ENCODE measurements at regions not wholly inside any gene's neighbourhood (a gene's known extent, or its start where the extent isn't known, plus 50 kb on each side); places are given as distances from the start of the nearest gene placed in this dataset.

DNA sequence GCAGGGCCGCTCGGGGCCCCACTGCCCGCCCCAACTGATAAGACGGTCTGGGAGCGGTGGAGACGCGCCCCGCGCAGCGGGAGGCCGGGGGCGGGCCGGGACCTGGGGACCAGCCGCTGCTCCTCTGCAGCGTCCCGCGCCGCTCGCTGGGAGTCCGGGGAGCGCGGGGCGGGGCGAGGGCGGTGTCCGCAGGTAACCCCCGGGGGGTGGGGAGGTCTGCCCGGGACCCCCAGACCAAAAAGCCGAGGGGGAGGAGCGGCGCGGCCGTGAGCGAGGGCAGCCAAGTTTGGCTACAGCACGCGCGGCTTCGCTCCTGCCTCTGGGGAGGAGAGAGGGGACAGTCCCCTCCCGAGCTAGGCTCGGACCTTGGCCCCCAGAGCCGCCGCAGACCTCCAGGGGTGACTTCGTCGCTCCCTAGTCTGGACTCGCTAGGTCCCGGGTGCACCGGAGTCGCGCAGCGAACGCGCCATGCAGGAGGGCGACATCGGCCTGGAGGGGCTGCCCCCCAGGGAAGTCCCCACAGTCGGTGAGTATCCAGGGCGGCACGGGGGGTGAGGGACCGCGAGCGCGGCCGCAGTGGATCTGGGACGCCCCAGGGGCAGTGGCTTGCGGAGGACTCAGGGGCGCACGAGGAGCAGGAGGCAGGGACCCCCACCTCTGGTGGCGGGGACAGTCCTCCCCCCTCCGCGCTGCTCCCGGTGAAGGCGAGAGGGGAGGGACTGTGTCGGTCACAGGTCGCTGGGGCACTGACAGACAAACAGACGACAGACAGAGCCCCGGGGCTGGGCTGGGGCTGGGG is 92.3 kb upstream of the ANO1 start:
- DNase-seq (ENCODE audit: low read depth in 4 of 4, low spot score in 2 of 4) = no peak

DNA sequence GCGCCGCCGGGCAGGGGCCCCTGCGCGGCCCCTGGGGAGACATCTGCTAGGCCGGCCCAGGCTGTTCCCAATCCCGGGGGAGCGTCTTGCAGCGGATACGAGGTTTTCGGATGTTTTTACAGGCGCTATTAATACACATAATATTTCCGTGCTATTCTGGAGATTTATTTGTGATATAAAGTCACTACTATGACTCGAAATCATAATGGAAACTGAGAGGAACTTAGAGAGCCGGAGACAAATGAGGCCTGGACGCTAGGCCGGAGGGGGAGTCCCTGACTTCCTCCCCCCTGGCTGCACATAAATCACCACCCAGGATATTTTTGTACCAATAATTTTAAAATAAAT is 91.7 kb upstream of the ANO1 start:
- DNase-seq (ENCODE audit: low read depth in 4 of 4, low spot score in 2 of 4) = no peak

DNA sequence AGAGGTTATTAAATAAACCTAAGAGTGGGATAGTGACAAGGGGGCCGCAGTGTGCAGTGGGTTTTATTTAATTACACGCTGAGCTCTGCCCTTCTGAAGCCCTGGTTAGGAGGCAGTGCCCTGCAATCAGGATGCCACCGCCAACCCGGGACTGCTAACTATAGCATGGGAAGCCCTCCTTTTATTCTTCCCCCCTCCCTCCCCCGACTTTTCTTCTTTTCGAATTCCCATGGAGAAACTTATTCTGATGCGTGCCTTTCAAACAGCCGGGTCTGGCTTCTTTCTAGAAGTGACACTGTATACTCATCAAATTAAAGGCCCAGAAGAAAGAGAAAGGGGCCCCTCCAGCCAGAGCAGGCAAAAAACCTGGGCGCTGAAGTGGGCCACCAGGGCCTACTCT is 91.3 kb upstream of the ANO1 start:
- no peak for DNase-seq (ENCODE audit: low read depth in 4 of 4, low spot score in 2 of 4)

DNA sequence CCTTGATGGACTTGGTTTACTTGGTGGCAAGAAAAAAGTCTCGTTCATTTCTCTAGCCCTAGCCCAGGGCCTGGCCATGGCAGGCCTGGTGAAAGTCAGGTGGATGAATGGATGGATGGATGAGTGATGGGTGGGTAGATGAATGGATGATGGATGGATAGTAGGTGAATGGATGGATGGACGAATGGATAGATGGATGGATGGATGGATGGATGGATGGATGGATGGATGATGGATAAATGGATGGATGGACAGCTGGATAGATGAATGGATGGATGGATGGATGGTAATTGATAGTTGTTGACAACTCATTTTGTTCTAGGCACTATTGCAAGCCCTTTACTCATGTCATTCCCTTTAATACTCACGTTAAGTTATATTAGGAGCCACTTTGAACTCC is 86.1 kb upstream of the ANO1 start:
- DNase-seq (ENCODE audit: low read depth in 4 of 4, low spot score in 2 of 4) = no peak

DNA sequence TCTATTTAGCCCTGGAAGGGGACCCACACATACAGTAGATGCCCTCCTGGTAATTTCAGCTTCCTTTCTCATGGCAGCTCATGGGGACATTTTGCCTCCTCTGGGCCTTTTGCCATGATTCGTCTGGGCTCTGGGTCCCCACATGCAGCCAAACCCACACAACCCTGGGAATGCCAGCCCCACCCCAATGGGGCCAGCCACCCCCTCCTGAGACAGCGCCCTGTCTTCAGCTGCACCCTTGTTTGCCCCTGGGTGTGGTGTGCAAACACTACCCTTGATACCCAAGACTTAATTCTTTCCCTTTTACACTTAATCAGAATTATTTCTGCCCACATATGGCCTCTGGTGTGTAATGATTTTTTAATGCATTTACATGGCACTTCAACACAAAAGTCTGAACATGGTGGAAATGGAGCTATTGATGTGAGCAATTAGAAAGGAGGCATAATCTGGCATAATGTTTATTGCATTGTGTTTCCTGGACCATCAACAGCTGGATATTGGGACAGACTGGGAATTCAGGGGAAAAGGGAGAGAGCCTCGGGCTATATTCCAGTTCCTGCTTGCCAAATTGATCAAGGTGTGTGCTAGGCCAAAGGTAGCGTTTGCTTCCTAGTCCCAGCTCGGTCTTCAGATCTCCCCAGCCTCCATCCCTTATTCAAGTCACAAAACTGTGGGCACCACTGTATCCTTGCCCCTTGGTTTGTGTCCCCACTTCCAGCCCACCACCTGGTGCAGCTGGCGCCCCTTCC is 85.0 kb upstream of the ANO1 start:
- DNase-seq (ENCODE audit: low read depth in 4 of 4, low spot score in 2 of 4) = no peak

DNA sequence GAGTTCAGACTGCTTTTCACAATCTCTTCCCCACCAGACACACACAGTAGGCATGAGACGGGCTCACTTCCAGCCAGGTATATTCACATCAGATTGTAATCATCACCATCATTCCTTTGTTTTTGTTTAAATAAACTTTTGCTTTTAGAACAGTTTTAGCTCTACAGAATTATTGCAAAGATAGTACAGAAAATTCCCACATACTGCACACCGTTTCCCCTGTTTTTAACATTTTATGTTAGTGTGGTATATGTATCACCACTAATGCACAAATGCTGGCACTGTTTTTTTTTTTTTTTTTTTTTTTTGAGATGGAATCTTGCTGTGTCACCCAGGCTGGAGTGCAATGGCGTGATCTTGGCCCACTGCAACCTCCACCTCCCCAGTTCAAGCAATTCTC is 83.3 kb upstream of the ANO1 start:
- no peak for DNase-seq (ENCODE audit: low read depth in 4 of 4, low spot score in 2 of 4)

DNA sequence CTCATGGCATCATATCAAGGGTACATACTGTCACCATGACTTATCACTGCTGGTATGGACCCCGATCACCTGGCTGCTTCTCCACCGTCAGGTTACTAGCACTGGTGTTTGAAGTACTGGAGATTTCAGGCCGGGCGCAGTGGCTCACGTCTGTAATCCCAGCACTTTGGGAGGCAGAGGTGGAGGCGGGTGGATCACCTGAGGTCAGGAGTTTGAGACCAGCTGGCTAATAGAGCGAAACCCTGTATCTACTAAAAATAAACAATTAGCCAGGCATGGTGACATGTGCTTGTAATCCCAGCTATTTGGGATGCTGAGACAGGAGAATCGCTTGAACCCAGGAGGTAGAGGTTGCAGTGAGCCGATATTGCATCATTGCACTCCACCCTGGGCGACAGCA is 82.4 kb upstream of the ANO1 start:
- DNase-seq (ENCODE audit: low read depth in 4 of 4, low spot score in 2 of 4) = no peak

DNA sequence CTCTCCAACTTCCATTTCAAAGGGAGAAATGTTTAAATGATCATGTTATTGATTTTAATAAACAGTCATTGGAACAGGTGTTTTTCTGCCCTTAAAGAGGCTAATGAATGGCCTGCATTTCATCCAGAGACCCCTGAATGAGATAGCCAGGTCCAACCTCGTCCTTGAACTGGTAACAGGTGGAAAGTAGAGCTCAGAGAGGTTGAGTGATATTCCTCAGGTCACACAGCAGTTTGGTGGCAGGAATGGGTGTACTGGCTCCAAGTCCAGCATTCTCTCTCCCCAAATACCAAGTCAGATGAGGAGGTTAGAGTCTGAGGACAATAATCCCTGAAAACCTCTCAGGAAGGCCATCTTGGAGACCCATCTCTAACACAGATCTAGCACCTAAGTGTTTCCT is 81.7 kb upstream of the ANO1 start:
- no peak for DNase-seq (ENCODE audit: low read depth in 4 of 4, low spot score in 2 of 4)

DNA sequence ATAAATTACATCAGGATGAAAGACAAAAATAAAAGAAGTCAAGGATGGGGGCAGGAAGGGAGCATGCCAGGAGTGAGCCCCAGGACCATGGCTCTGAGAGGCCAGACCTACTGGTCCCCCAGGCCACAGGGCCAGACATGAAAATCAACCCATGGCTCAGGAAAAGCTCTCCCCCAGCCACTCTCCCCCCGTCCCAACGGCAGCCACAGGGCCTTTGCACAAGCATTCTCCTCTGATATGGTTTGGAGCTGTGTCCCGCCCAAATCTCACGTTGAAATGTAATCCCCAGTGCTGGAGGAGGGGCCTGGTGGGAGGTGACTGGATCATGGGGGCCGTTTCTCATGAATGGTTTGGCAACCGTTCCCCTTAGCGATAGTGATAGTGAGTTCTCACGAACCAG is 80.8 kb upstream of the ANO1 start:
- DNase-seq (ENCODE audit: low read depth in 4 of 4, low spot score in 2 of 4) = no peak

DNA sequence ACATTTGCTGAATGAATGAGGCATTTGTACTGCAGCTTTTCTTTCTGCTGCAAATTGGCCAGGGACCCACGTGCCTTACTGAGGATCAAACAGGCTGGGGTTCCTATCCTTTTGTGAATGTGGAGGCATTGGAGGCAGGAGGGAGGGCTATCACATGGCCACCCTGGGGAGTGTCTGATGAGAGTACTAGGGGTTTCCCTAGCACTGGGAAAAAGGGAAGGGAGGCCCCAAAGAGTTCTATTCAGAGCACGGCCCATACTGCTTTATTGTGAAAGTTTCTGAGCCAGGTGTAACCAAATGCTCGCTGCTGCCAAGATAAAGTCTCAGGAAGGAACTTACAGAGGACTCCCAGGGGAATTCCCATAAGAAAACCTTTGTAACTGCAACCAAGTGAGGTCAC is 78.4 kb upstream of the ANO1 start:
- no peak for DNase-seq (ENCODE audit: low read depth in 4 of 4, low spot score in 2 of 4)

DNA sequence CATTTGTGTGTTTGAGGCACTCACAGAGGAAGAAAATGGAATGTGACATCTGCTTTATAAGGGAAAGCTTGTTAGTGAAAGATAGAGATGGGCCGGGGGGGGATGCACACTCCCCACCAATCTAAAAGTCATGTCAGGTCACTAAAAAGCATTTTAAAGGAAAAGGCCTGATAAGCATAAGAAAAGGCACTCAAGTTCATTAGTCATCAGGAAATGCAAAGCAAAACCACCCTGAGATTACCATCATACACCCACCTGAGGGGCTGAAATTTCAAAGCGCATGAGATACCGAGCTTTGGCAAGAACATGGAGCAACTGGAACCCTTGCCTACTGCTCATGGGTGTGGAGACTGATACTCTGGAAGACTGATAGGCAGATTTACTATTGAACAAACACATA is 77.9 kb upstream of the ANO1 start:
- DNase-seq (ENCODE audit: low read depth in 4 of 4, low spot score in 2 of 4) = no peak

DNA sequence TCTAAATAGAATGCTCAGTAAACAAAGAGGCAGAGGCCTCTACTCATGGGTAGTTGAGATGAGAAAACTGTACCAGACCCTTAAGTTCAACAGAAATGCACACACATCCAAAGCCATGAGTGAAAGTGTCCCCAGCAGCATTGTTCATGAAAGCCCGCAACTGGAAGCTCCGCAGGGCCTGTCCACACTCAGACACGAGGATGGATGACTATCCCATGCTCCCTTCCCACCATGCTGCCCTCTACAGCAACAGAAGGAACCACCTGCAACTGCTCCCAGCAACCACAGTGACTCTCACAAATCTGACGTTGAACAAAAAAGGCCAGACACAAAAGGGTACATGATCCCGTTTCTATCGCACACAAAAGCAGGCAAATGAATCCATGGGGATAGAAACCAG is 76.9 kb upstream of the ANO1 start:
- DNase-seq (ENCODE audit: low read depth in 4 of 4, low spot score in 2 of 4) = no peak

DNA sequence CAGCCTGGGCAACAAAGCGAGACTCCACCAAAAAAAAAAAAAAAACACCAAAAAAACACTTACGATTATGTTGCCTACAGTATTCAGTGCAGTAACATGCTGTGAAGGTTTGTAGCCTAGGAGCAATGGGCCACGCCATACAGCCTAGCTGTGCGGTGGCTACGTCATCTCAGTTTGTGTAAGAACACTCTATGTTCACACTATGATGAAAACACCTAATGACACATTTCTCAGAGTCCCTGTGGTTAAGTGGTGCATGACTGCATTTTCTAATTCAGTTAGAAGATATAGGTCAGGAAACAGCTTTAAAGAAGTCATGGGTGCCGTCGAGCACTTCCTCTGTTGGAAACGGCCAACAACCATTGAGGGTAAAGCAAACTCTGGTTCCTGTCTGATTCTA is 75.7 kb upstream of the ANO1 start:
- no peak for DNase-seq (ENCODE audit: low read depth in 4 of 4, low spot score in 2 of 4)

DNA sequence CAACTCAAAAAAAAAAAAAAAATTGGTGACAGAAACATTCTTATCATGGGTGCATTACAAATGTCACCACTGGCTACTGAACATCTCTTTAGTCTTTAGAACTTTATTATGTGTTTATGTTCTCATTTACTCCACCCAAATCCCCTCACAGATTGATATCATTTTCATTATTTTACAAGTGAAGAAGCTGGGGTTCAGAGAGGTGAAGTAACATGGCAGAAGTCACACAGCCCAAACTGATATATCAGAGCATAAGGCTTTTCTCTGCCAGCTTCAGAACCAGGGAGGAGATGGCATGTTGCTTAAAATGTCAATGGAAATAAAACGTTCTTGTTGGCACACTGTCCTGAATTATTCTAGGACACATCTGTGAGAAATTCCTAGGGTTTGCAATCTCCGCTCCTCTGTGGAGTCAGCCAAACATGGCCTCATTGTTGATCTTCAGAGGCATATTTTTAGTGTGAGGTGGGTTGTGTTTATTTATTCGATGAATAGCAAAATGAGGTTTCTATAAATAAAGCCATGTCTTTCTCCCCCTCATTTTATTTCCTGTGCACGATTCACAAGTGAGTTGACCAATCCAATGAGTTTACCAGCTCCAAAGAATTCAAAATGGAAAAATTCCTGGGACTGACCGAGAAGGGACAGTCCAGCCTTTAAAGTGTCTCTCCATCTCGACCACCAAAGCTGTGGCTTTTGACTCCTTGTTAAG is 72.9 kb upstream of the ANO1 start:
- no peak for DNase-seq (ENCODE audit: low read depth in 4 of 4, low spot score in 2 of 4)

DNA sequence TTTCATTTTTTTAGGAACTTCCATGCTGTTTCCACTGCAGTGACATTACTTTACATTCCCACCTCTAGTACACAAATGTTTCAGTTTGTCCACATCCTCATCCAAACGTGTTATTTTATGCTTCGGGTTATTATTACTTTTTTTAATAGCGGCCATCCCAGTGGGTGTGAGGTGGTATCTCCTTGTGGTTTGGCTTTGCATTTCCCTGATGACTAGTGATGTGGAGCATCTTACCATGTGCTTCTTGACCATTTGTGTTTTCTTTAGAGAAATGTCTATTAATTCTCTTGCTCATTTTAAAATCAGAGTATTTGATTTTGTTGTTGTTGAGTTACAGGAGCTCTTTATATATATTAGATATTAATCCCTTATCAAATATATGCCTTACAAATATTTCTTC is 70.3 kb upstream of the ANO1 start:
- no peak for DNase-seq (ENCODE audit: low read depth in 4 of 4, low spot score in 2 of 4)

DNA sequence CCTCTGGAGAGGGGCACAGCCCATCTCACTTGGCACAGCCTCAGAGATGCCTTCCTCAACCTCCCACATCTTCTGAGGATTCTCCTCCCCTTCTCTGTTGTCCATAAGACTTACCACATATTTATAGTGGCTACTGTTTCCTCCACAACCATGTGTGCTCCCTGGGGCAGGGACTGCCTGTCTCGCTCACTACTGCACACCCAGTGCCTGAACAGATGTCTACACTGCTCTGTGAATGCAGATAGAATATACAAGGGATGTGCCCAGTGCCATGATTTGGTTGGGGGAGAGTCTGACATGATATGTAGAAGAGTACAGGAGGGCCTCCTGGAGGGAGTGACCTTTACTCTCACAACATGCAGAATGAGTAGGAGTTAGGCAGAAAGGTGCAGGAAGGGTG is 67.3 kb upstream of the ANO1 start:
- no peak for DNase-seq (ENCODE audit: low read depth in 4 of 4, low spot score in 2 of 4)

DNA sequence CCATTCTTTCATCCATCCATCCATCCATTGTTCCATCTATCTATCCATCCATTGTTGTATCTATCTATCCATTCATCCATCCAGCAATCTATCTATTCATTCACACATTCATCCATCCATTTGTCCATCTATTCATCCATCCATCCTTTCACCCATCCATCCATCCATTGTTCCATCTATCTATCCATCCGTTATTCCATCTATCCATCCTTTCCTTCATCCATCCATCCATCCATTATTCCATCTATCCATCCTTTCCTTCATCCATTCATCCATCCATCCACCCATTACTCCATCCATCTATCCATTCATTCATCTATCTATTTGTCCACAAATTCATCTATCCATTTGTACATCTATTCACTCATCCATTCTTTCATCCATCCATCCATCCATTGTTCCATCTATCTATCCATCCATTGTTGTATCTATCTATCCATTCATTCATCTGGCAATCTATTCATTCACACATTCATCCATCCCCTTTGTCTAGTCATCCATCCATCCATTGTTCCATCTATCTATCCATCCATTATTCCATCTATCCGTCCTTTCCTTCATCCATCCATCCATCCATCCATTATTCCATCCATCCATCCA is 65.9 kb upstream of the ANO1 start:
- DNase-seq (ENCODE audit: low read depth in 4 of 4, low spot score in 2 of 4) = no peak

DNA sequence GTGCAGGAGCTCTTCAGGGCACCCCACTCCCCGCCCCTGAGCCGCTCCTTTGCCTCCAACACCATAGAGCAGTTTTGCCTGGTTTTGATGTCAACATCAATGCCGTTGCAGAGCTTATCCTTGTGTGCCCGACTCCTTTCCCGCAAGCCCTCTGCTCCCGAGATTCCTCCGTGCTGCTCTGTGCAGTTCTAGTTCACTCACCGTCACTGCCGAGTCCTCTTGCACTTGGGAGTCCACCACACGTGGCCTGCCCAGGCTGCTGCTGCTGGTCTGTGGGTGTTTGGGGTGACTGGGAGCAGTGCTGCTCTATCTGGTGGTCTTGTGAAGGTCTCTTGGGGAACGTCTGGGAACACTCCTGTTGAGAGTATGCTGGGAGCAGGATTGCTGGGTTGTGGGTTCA is 63.8 kb upstream of the ANO1 start:
- DNase-seq (ENCODE audit: low read depth in 4 of 4, low spot score in 2 of 4) = no peak

DNA sequence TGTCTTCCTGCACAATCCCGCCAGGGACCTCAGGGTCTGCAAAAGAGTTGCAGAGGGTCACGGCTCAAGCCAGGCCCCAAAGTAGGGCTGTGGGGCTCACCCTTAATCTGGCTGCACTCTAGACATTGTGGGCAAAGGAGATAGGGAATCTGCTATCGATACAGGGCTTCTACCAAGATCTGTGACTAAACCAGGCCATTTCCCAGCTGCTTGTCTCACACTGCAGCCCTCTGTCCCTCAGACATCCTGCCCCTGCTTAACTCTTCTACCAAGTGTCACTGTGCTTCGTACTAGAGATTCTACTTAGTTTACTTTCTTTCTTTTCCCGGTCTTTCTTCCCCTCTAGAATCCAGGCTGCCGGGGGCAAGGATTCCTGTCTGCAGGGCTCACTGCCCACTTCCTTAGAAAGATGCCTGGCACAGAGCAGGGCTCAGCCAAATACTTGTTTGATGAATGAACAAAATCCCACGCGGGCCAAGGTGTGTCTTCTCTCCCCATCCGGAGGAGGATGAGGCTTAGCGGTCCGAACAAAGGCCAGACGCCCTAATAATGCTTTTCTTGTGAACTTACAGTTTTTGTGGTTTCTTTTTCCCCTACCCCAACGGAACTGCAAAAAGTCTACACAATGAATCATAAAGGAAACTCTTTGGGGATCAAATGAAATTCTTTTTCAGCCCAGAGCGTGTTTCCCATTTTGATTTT is 61.3 kb upstream of the ANO1 start:
- DNase-seq (ENCODE audit: low read depth in 4 of 4, low spot score in 2 of 4) = no peak

DNA sequence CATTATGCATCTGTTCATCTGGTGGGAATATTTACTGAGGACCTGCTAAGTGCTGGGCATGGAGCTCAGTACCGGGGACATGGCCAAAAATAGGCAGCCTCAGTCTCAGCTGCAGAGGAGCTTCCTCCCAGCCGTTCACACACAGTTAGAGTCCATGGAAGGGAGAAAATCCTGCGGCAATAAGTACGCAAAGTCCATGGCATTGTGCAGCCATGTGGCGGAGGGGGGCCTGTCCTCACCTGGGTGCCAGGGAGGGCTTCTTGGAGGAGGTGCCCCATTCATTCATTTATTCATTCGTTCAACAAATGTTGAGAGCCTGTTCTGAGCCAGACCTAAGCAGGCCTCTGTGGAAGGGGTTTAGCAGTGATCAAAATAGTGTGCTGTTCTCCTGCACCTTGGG is 59.3 kb upstream of the ANO1 start:
- DNase-seq (ENCODE audit: low read depth in 4 of 4, low spot score in 2 of 4) = no peak

DNA sequence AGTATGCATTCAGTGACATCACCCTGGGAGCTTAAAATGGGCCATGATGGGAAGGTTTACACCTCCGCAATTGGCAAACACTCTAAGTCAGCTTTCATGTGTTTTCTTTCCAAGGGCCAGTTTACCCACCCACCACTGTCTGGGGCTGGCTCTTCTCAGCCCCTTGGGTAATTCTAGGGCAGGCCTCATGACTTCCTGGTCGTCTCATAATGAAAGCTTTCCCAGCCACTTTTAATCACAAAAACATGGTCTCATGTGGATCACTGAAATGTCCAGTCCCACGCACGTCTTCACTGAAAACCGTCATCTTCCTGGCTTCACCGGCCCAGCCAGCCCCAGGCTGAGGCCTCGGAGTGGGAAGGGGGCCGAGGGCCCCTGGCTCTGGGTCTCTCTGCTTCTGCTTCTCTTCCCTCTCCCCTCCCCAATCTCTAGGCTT is 58.5 kb upstream of the ANO1 start:
- no peak for DNase-seq (ENCODE audit: low read depth in 4 of 4, low spot score in 2 of 4)

Data from left renal cortex interstitium (tissue), 4 donors.